ENCODE measurements at regions not wholly inside any gene's neighbourhood (a gene's known extent, or its start where the extent isn't known, plus 50 kb on each side); places are given as distances from the start of the nearest gene placed in this dataset.

DNA sequence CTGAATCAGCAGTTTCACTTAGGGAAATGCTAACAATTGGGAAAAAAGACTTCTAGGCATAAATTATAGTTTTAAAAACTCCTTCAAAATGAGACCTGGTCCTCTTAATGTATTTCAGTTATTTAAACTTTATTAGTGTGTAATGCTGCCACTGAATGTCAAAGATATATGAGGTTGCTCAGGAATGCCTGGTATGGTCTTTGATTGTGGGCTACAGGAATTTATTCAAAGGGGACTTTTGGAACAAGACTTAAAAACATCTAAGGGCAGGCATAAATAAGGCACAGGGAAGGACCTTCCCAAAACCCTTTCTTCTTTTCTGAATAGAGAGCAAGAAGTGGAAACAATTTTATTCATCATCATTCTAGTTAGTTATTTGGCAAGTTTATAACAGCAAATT lies 439.1 kb downstream of the TLL1 start:
- TF ChIP-seq, protein P1, sequence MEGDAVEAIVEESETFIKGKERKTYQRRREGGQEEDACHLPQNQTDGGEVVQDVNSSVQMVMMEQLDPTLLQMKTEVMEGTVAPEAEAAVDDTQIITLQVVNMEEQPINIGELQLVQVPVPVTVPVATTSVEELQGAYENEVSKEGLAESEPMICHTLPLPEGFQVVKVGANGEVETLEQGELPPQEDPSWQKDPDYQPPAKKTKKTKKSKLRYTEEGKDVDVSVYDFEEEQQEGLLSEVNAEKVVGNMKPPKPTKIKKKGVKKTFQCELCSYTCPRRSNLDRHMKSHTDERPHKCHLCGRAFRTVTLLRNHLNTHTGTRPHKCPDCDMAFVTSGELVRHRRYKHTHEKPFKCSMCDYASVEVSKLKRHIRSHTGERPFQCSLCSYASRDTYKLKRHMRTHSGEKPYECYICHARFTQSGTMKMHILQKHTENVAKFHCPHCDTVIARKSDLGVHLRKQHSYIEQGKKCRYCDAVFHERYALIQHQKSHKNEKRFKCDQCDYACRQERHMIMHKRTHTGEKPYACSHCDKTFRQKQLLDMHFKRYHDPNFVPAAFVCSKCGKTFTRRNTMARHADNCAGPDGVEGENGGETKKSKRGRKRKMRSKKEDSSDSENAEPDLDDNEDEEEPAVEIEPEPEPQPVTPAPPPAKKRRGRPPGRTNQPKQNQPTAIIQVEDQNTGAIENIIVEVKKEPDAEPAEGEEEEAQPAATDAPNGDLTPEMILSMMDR (IDR thresholded peaks at IDR 0.05): no peak
- TF ChIP-seq POLR2AphosphoS5 (IDR thresholded peaks at IDR 0.05) (no peak), EP300 (IDR thresholded peaks at IDR 0.05) (no peak)

All from esophagus muscularis mucosa (tissue), 4 donors.